CD4-positive, alpha-beta T cell (primary cell): ENCODE measurements at regions not wholly inside any gene's neighbourhood (a gene's known extent, or its start where the extent isn't known, plus 50 kb on each side); places are given as distances from the start of the nearest gene placed in this dataset.

ENCODE experiments used
- ATAC-seq: fragments of 200-7000 bp; cut with Tn5 transposase; one replicate; pipeline ENCODE4 v1.10.0; 2022; ENCODE audit warnings: mild to moderate bottlenecking; ENCODE audit not compliant: poor library complexity
- CTCF ChIA-PET: fragments of 350-600 bp; sonication (Branson Sonifier 250); formaldehyde crosslinking; loops from one replicate; lab custom pipeline; 2021; ENCODE audit warnings: antibody characterized with exemption, inconsistent platforms; lab: Charles Lee
- POLR2A ChIA-PET: fragments of 350-600 bp; sonication (Branson Sonifier 250); formaldehyde crosslinking; loops from one replicate; lab custom pipeline; 2021; ENCODE audit warnings: antibody characterized with exemption, inconsistent platforms; lab: Charles Lee
- DNase-seq, 14 experiments: peaks; one replicate each; pipeline ENCODE4 v3.0.0-alpha.2; 2013 to 2020; ENCODE audit warnings: mixed read lengths in 2 of 14
- H3K27ac ChIP-seq, 2 donors: one replicate each; pipeline versions ENCODE4 v1.5.1 to v1.7.0; 2013; ENCODE audit warnings: low read length in 2 of 2, low read depth in 1 of 2, mild to moderate bottlenecking in 1 of 2
- H3K27me3 ChIP-seq, 2 experiments: 1 replicate in 1 of 2; 2 replicates in 1 of 2; pipeline versions ENCODE4 v1.6.1 to v1.7.0; 2013; ENCODE audit warnings: low read length in 2 of 2, control low read depth in 1 of 2, mild to moderate bottlenecking in 1 of 2, moderate library complexity in 1 of 2; ENCODE audit not compliant: insufficient read depth in 2 of 2, control insufficient read depth in 1 of 2
- H3K36me3 ChIP-seq: one replicate; pipeline ENCODE4 v1.6.1; 2013; ENCODE audit warnings: low read length, control low read depth; ENCODE audit not compliant: insufficient read depth
- H3K4me1 ChIP-seq: one replicate; pipeline ENCODE4 v1.6.1; 2013; ENCODE audit warnings: low read length, control low read depth; ENCODE audit not compliant: insufficient read depth
- H3K4me3 ChIP-seq: one replicate; pipeline ENCODE4 v1.5.1; 2013; ENCODE audit warnings: mild to moderate bottlenecking, low read length, moderate library complexity
- H3K9me3 ChIP-seq, 2 experiments: 1 replicate in 1 of 2; 2 replicates in 1 of 2; pipeline versions ENCODE4 v1.6.1 to v1.7.0; 2013; ENCODE audit warnings: low read length in 2 of 2, mild to moderate bottlenecking in 2 of 2, control low read depth in 1 of 2, moderate library complexity in 1 of 2; ENCODE audit not compliant: control insufficient read depth in 1 of 2, insufficient read depth in 1 of 2
- H3K27ac Mint-ChIP-seq: one replicate; pipeline ENCODE4 v1.8.0; 2020; ENCODE audit warnings: mixed read lengths
- H3K27me3 Mint-ChIP-seq: one replicate; pipeline ENCODE4 v1.8.0; 2021; ENCODE audit warnings: mixed read lengths
- H3K36me3 Mint-ChIP-seq: one replicate; pipeline ENCODE4 v1.8.0; 2021; ENCODE audit warnings: low read depth, mixed read lengths
- H3K4me1 Mint-ChIP-seq: one replicate; pipeline ENCODE4 v1.8.0; 2021; ENCODE audit warnings: low read depth, mixed read lengths
- H3K4me3 Mint-ChIP-seq: one replicate; pipeline ENCODE4 v1.8.0; 2020; ENCODE audit warnings: mild to moderate bottlenecking, mixed read lengths
- H3K9me3 Mint-ChIP-seq: one replicate; pipeline ENCODE4 v1.8.0; 2020; ENCODE audit warnings: mixed read lengths
- intact Hi-C, 2 experiments: fragments of 100-400 bp; cut with DNase I in 1 of 2; cut with micrococcal nuclease in 1 of 2; formaldehyde crosslinking; loops; one replicate each; pipeline versions ENCODE4 v1.15.1 to v1.9.0; 2023 to 2025; cut with DNase I, micrococcal nuclease
- TF ChIP-seq, protein P1 (sequence below): fragments of 200-600 bp; IDR thresholded peaks from one replicate; pipeline ENCODE4 v1.8.0; 2022; ENCODE audit warnings: antibody characterized with exemption, mild to moderate bottlenecking

DNA sequence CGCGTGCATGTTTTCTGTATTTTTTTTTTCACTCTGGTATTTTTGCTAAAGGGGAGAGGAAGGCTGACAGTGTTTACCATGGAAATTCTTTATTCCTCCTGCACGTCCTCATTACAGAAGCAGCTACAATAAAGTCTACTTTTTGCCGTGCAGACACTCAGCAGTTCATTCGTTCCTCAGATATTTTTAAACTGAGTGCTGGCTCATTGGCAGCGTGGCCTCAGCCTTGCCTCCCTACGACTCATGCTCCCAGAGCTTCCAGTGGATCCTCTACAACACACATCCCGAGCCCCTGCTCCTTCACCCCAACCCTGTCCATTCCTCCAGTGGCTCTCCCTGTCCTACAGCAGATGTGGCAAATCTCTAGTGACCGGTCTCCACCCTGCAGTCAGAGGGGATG is 239.2 kb upstream of the ZMIZ1 start:
- H3K27me3 Mint-ChIP-seq, result peaks cover 24% of the 10 kb centered on the region
- Histone ChIP-seq H3K4me3 (no peak overlapping the region), H3K27me3 (peaks cover 3 to 4% of the 10 kb centered on the region in 2 experiments), H3K36me3 (no peaks in the 10 kb centered on the region), H3K27ac (no peak overlapping the region), H3K9me3 (peaks cover 11 to 16% of the 10 kb centered on the region in 2 experiments), H3K4me1 (no peaks in the 10 kb centered on the region)
- H3K27ac Mint-ChIP-seq, result no peak overlapping the region
- DNase-seq (no peak), ATAC-seq (no peak)
- intact Hi-C loops, result no loop called here
- POLR2A ChIA-PET, result no interaction called here
- no peaks in the 10 kb centered on the region for H3K4me1 Mint-ChIP-seq
- H3K36me3 Mint-ChIP-seq, result no peaks in the 10 kb centered on the region
- TF ChIP-seq, protein P1, sequence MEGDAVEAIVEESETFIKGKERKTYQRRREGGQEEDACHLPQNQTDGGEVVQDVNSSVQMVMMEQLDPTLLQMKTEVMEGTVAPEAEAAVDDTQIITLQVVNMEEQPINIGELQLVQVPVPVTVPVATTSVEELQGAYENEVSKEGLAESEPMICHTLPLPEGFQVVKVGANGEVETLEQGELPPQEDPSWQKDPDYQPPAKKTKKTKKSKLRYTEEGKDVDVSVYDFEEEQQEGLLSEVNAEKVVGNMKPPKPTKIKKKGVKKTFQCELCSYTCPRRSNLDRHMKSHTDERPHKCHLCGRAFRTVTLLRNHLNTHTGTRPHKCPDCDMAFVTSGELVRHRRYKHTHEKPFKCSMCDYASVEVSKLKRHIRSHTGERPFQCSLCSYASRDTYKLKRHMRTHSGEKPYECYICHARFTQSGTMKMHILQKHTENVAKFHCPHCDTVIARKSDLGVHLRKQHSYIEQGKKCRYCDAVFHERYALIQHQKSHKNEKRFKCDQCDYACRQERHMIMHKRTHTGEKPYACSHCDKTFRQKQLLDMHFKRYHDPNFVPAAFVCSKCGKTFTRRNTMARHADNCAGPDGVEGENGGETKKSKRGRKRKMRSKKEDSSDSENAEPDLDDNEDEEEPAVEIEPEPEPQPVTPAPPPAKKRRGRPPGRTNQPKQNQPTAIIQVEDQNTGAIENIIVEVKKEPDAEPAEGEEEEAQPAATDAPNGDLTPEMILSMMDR, result no peak
- CTCF ChIA-PET, result no interaction called here
- no peaks in the 10 kb centered on the region for H3K9me3 Mint-ChIP-seq
- no peak overlapping the region for H3K4me3 Mint-ChIP-seq

DNA sequence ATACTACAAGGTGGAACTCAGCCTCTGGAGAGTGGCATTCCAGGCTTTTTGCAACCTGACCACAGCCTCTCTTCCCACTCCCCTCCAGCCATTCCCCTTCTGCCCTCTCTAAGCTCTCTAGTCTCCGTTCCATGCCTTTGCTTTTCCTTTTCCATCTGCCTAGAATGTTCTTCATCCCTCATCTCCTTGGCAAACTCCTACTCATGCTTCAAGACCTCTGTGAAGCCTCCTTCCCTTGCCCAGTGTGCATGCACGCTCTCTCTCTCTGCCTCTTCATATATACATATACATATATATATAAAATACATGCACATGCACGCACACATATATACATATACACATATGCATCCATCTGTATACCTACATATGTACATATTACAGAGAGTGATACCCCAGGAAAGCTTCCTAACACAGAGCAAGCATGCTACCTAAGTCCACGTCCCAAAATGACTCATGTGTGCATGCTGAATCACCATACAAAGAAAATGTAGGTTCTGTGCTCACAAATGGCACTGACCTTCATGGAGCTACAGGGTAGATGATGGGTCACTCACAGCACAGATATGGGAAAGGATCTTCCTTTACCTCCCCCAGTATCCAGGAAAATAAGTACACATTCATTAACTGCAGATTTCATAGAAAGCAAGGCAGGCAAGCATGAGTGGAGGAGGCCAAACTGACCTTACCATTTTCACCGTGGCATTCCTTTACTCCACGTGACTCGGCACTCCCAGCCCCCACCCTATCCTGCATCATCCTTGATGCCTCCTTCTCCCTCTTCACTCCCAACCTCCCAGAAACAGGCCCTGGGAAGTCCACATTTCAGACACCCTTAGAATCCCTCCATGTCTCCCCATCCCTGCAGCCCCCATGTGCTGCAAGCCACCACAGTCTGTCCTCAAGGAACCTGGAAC is 238.4 kb upstream of the ZMIZ1 start:
- no peaks in the 10 kb centered on the region for H3K4me1 ChIP-seq
- TF ChIP-seq, protein P1, result no peak
- peaks cover 11 to 16% of the 10 kb centered on the region in 2 experiments for H3K9me3 ChIP-seq
- no peak overlapping the region for H3K4me3 ChIP-seq
- H3K27me3 Mint-ChIP-seq, result peaks cover 26% of the 10 kb centered on the region
- DNase-seq, result no peak
- no peaks in the 10 kb centered on the region for H3K9me3 Mint-ChIP-seq
- H3K27me3 ChIP-seq, result peaks cover 3 to 9% of the 10 kb centered on the region in 2 experiments
- no peaks in the 10 kb centered on the region for H3K36me3 Mint-ChIP-seq
- intact Hi-C loops, result no loop called here
- ChIA-PET CTCF (no interaction called here), POLR2A (no interaction called here)
- no peak overlapping the region for H3K27ac ChIP-seq
- H3K4me1 Mint-ChIP-seq, result no peaks in the 10 kb centered on the region
- H3K4me3 Mint-ChIP-seq, result no peak overlapping the region
- ATAC-seq, result no peak
- H3K36me3 ChIP-seq, result no peaks in the 10 kb centered on the region
- no peak overlapping the region for H3K27ac Mint-ChIP-seq

DNA sequence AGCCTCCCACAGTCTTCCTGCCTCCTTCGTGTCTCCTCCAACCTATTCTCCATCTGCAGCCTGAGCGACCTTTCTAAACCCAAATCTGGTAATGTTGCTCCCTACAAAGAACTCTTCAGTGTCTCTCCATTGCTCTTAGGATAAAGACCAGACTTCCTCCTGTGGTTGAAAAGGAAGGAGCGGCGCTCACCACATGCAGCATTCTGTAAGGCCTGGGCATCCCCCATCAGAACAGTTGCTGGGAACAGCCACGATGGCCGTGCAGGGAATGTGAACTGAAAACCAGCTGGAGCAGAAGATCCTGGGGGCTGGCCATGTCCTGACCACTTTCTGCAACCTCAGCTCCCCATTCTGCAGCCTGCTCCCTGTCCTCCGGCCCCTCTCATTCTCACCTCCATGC is 237.8 kb upstream of the ZMIZ1 start:
- intact Hi-C loops, result no loop called here
- no peaks in the 10 kb centered on the region for H3K36me3 ChIP-seq
- no peak overlapping the region for H3K27ac ChIP-seq
- H3K36me3 Mint-ChIP-seq, result no peaks in the 10 kb centered on the region
- POLR2A ChIA-PET, result no interaction called here
- ATAC-seq (no peak), DNase-seq (no peak)
- no peak overlapping the region for H3K4me3 ChIP-seq
- H3K27ac Mint-ChIP-seq, result no peak overlapping the region
- no peaks in the 10 kb centered on the region for H3K9me3 Mint-ChIP-seq
- H3K4me3 Mint-ChIP-seq, result no peak overlapping the region
- H3K9me3 ChIP-seq, result peaks cover 11 to 16% of the 10 kb centered on the region in 2 experiments
- H3K27me3 ChIP-seq, result peaks cover 3 to 11% of the 10 kb centered on the region in 2 experiments
- H3K27me3 Mint-ChIP-seq, result peaks cover 33% of the 10 kb centered on the region
- CTCF ChIA-PET, result no interaction called here
- no peaks in the 10 kb centered on the region for H3K4me1 ChIP-seq
- no peaks in the 10 kb centered on the region for H3K4me1 Mint-ChIP-seq
- TF ChIP-seq, protein P1, result no peak
